ENCODE measurements at regions not wholly inside any gene's neighbourhood (a gene's known extent, or its start where the extent isn't known, plus 50 kb on each side); places are given as distances from the start of the nearest gene placed in this dataset.
"Not testable (repeated sequence)": the region's sequence is repeated elsewhere in the genome, so short reads cannot be mapped to it uniquely, and the experiment has no call there.

- not testable (repeated sequence) for TF ChIP-seq CTCF (IDR thresholded peaks at IDR 0.05); ZFX (IDR thresholded peaks at IDR 0.05; ENCODE audit: borderline replicate concordance)
These were observed 1660.2 kb downstream of the SPATA31A7 start for GRCh38 chr9:62849991-62850390.
